Subcutaneous abdominal adipose tissue (tissue), 5 donors: ENCODE measurements at regions not wholly inside any gene's neighbourhood (a gene's known extent, or its start where the extent isn't known, plus 50 kb on each side); places are given as distances from the start of the nearest gene placed in this dataset.

Experiments used
- H3K27ac ChIP-seq: one replicate; pipeline ENCODE4 v1.7.0; 2013; ENCODE audit warnings: low read depth, mild to moderate bottlenecking, inconsistent platforms, low read length, moderate library complexity
- H3K27me3 ChIP-seq, 5 donors: one replicate each; pipeline ENCODE4 v1.7.0; 2013; ENCODE audit warnings: low read length in 5 of 5, inconsistent platforms in 1 of 5; ENCODE audit not compliant: control insufficient read depth in 5 of 5, insufficient read depth in 4 of 5
- H3K36me3 ChIP-seq, 5 donors: one replicate each; pipeline ENCODE4 v1.7.0; 2013; ENCODE audit warnings: low read length in 5 of 5; ENCODE audit not compliant: control insufficient read depth in 5 of 5, insufficient read depth in 5 of 5
- H3K4me1 ChIP-seq, 5 donors: one replicate each; pipeline ENCODE4 v1.7.0; 2013; ENCODE audit warnings: low read length in 5 of 5, mild to moderate bottlenecking in 3 of 5, moderate library complexity in 1 of 5; ENCODE audit not compliant: control insufficient read depth in 5 of 5, insufficient read depth in 5 of 5
- H3K4me3 ChIP-seq, 5 donors: one replicate each; pipeline ENCODE4 v1.7.0; 2013; ENCODE audit warnings: low read length in 5 of 5, low read depth in 1 of 5
- H3K9ac ChIP-seq, 5 donors: one replicate each; pipeline ENCODE4 v1.7.0; 2013; ENCODE audit warnings: low read length in 5 of 5, mild to moderate bottlenecking in 4 of 5, moderate library complexity in 3 of 5
- H3K9me3 ChIP-seq, 5 donors: one replicate each; pipeline ENCODE4 v1.7.0; 2013; ENCODE audit warnings: low read length in 5 of 5; ENCODE audit not compliant: control insufficient read depth in 5 of 5
- donor health status: healthy.
- donor health status: healthy.
- donor health status: healthy.
- donor health status: healthy.
- donor health status: healthy.

- Histone ChIP-seq H3K4me1 (peaks cover 0 to 8% (median 3%) of the 10 kb centered on the region in 5 donors), H3K27ac (no peak overlapping the region), H3K9ac (no peak overlapping the region), H3K36me3 (no peaks in the 10 kb centered on the region), H3K9me3 (no peaks in the 10 kb centered on the region), H3K4me3 (no peak overlapping the region), H3K27me3 (peaks cover 4 to 20% (median 9%) of the 10 kb centered on the region in 5 donors)
These were observed 50.6 kb upstream of the UQCRFS1 start for GRCh38 chr19:29263305-29264135.

- Histone ChIP-seq H3K4me1 (peaks cover 0 to 7% (median 3%) of the 10 kb centered on the region in 5 donors), H3K9ac (no peak overlapping the region), H3K27ac (no peak overlapping the region), H3K36me3 (no peaks in the 10 kb centered on the region), H3K27me3 (peaks cover 9 to 22% (median 14%) of the 10 kb centered on the region in 5 donors), H3K4me3 (no peak overlapping the region), H3K9me3 (no peaks in the 10 kb centered on the region)
These were observed 51.9 kb upstream of the UQCRFS1 start for GRCh38 chr19:29264897-29265296.

GRCh38 chr19:29265436-29265835 is 52.5 kb upstream of the UQCRFS1 start:
- Histone ChIP-seq H3K9ac (no peak overlapping the region), H3K36me3 (no peaks in the 10 kb centered on the region), H3K9me3 (no peaks in the 10 kb centered on the region), H3K27me3 (peaks cover 9 to 22% (median 16%) of the 10 kb centered on the region in 5 donors), H3K4me3 (no peak overlapping the region), H3K27ac (no peak overlapping the region), H3K4me1 (peaks cover 0 to 1% (median 0%) of the 10 kb centered on the region in 5 donors)

GRCh38 chr19:29266001-29266400 is 53.0 kb upstream of the UQCRFS1 start:
- no peak overlapping the region for H3K27ac ChIP-seq
- H3K27me3 ChIP-seq: peaks cover 9 to 22% (median 17%) of the 10 kb centered on the region in 5 donors
- H3K9me3 ChIP-seq: peaks cover 0 to under 1% (median 0%) of the 10 kb centered on the region in 5 donors

GRCh38 chr19:29266603-29267002 is 53.7 kb upstream of the UQCRFS1 start:
- Histone ChIP-seq H3K27me3 (peaks cover 9 to 25% (median 17%) of the 10 kb centered on the region in 5 donors), H3K4me1 (no peaks in the 10 kb centered on the region), H3K4me3 (no peak overlapping the region), H3K27ac (no peak overlapping the region), H3K36me3 (no peaks in the 10 kb centered on the region), H3K9ac (no peak overlapping the region), H3K9me3 (peaks cover 0 to 6% (median 4%) of the 10 kb centered on the region in 5 donors)

More at GRCh38 chr19:29266001-29266400, 53.0 kb upstream of the UQCRFS1 start:
- Histone ChIP-seq H3K9ac (no peak overlapping the region), H3K36me3 (no peaks in the 10 kb centered on the region), H3K4me1 (no peaks in the 10 kb centered on the region), H3K4me3 (no peak overlapping the region)

- no peak overlapping the region for H3K27ac ChIP-seq
- H3K9me3 ChIP-seq: peaks cover 0 to 6% (median 4%) of the 10 kb centered on the region in 5 donors
- no peaks in the 10 kb centered on the region for H3K36me3 ChIP-seq
- H3K4me3 ChIP-seq: no peak overlapping the region
- no peak overlapping the region for H3K9ac ChIP-seq
- peaks cover 9 to 25% (median 17%) of the 10 kb centered on the region in 5 donors for H3K27me3 ChIP-seq
- H3K4me1 ChIP-seq: no peaks in the 10 kb centered on the region
These were observed 54.8 kb upstream of the UQCRFS1 start for GRCh38 chr19:29267701-29268100.

GRCh38 chr19:29268103-29268502 is 55.2 kb upstream of the UQCRFS1 start:
- Histone ChIP-seq H3K27me3 (peaks cover 7 to 25% (median 17%) of the 10 kb centered on the region in 5 donors), H3K27ac (no peak overlapping the region), H3K9ac (no peak overlapping the region), H3K36me3 (no peaks in the 10 kb centered on the region), H3K4me3 (no peak overlapping the region), H3K9me3 (peaks cover 0 to 6% (median 4%) of the 10 kb centered on the region in 5 donors), H3K4me1 (no peaks in the 10 kb centered on the region)

- Histone ChIP-seq H3K4me3 (no peak overlapping the region), H3K9me3 (peaks cover 0 to 6% (median 4%) of the 10 kb centered on the region in 5 donors), H3K27ac (no peak overlapping the region), H3K9ac (no peak overlapping the region), H3K4me1 (no peaks in the 10 kb centered on the region), H3K27me3 (peaks cover 6 to 25% (median 17%) of the 10 kb centered on the region in 5 donors), H3K36me3 (no peaks in the 10 kb centered on the region)
These were observed 55.9 kb upstream of the UQCRFS1 start for GRCh38 chr19:29268721-29269393.

- Histone ChIP-seq H3K36me3 (no peaks in the 10 kb centered on the region), H3K9me3 (peaks cover 0 to 6% (median 4%) of the 10 kb centered on the region in 5 donors), H3K4me3 (no peak overlapping the region), H3K4me1 (no peaks in the 10 kb centered on the region), H3K27me3 (peaks cover 10 to 25% (median 17%) of the 10 kb centered on the region in 5 donors), H3K9ac (no peak overlapping the region), H3K27ac (no peak overlapping the region)
These were observed 56.7 kb upstream of the UQCRFS1 start for GRCh38 chr19:29269641-29270040.

- no peak overlapping the region for H3K4me3 ChIP-seq
- no peak overlapping the region for H3K27ac ChIP-seq
- no peaks in the 10 kb centered on the region for H3K36me3 ChIP-seq
- H3K9ac ChIP-seq: no peak overlapping the region
- H3K4me1 ChIP-seq: no peaks in the 10 kb centered on the region
- peaks cover 12 to 20% (median 13%) of the 10 kb centered on the region in 5 donors for H3K27me3 ChIP-seq
- H3K9me3 ChIP-seq: peaks cover 0 to 8% (median 4%) of the 10 kb centered on the region in 5 donors
These were observed 58.4 kb upstream of the UQCRFS1 start for GRCh38 chr19:29271341-29271740.
